B cell (primary cell): ENCODE measurements at regions not wholly inside any gene's neighbourhood (a gene's known extent, or its start where the extent isn't known, plus 50 kb on each side); places are given as distances from the start of the nearest gene placed in this dataset.

Source experiments
- ATAC-seq: fragments of 200-7000 bp; cut with Tn5 transposase; one replicate; pipeline ENCODE4 v1.10.0; 2021; ENCODE audit warnings: low read depth, mild to moderate bottlenecking, moderate number of reproducible peaks, moderate library complexity
- CTCF ChIA-PET: fragments of 350-600 bp; sonication (Branson Sonifier 250); formaldehyde crosslinking; loops from one replicate; lab custom pipeline; 2021; ENCODE audit warnings: antibody characterized with exemption, inconsistent platforms; lab: Charles Lee
- POLR2A ChIA-PET: fragments of 350-600 bp; sonication (Branson Sonifier 250); formaldehyde crosslinking; loops from one replicate; lab custom pipeline; 2021; ENCODE audit warnings: antibody characterized with exemption; lab: Charles Lee
- DNase-seq: peaks from one replicate; pipeline ENCODE4 v3.0.0; 2013
- H2AFZ ChIP-seq: 2 replicates; pipeline ENCODE4 v1.6.1; 2012; ENCODE audit warnings: mild to moderate bottlenecking, low read depth, low read length; ENCODE audit not compliant: insufficient read depth, poor library complexity, severe bottlenecking
- H3K27ac ChIP-seq, 2 donors: 1 replicate in 1 of 2; 2 replicates in 1 of 2; pipeline ENCODE4 v1.5.1; 2012 to 2013; ENCODE audit warnings: low read length in 2 of 2, mild to moderate bottlenecking in 2 of 2, moderate library complexity in 1 of 2
- H3K27me3 ChIP-seq, 4 experiments: fragments of 200-600 bp in 1 of 4; sonication (generic) in 1 of 4; replicated peaks in 1 of 4; 1 replicate in 2 of 4; 2 replicates in 2 of 4; pipeline versions ENCODE4 v1.6.1 to v1.7.0; 2013 to 2016; ENCODE audit warnings: low read length in 3 of 4, mild to moderate bottlenecking in 2 of 4, mixed read lengths in 1 of 4, moderate library complexity in 1 of 4; ENCODE audit not compliant: insufficient read depth in 4 of 4, control insufficient read depth in 3 of 4; ENCODE audit errors: control extremely low read depth in 1 of 4
- H3K36me3 ChIP-seq, 2 experiments: replicated peaks in 1 of 2; 1 replicate in 1 of 2; 2 replicates in 1 of 2; pipeline versions ENCODE4 v1.6.1 to v1.7.1; 2013; ENCODE audit warnings: low read length in 1 of 2; ENCODE audit not compliant: insufficient read depth in 2 of 2, control insufficient read depth in 1 of 2; ENCODE audit errors: control extremely low read depth in 1 of 2, extremely low read depth in 1 of 2
- H3K4me1 ChIP-seq, 2 donors: fragments of 200-600 bp in 1 of 2; sonication (generic) in 1 of 2; 1 replicate in 1 of 2; 2 replicates in 1 of 2; pipeline versions ENCODE4 v1.5.1 to v1.6.1; 2013 to 2017; ENCODE audit warnings: low read length in 2 of 2; ENCODE audit not compliant: control insufficient read depth in 2 of 2, insufficient read depth in 2 of 2
- H3K4me2 ChIP-seq: replicated peaks from 2 replicates; pipeline ENCODE3; 2012; ENCODE audit warnings: mild to moderate bottlenecking, low read depth, low read length; ENCODE audit not compliant: poor library complexity, severe bottlenecking
- H3K4me3 ChIP-seq, 5 experiments: fragments of 200-600 bp in 1 of 5; sonication (generic) in 1 of 5; 1 replicate in 3 of 5; 2 replicates in 2 of 5; pipeline versions ENCODE4 v1.5.1 to v1.7.0; 2011 to 2016; ENCODE audit warnings: low read length in 4 of 5, mild to moderate bottlenecking in 4 of 5, low read depth in 2 of 5, control low read depth in 1 of 5, moderate library complexity in 1 of 5; ENCODE audit not compliant: insufficient read depth in 1 of 5; ENCODE audit errors: control extremely low read depth in 1 of 5, extremely low read depth in 1 of 5
- H3K79me2 ChIP-seq: fragments of 200-600 bp; sonication (generic); one replicate; pipeline ENCODE4 v1.6.0; 2016; ENCODE audit warnings: low read length; ENCODE audit not compliant: control insufficient read depth, insufficient read depth
- H3K9ac ChIP-seq: fragments of 200-600 bp; sonication (generic); 2 replicates; pipeline ENCODE4 v1.6.1; 2017; ENCODE audit warnings: mild to moderate bottlenecking, low read length, moderate library complexity
- H3K9me3 ChIP-seq, 3 donors: one replicate each; pipeline versions ENCODE4 v1.6.1 to v1.7.1; 2013; ENCODE audit warnings: low read length in 2 of 3; ENCODE audit not compliant: control insufficient read depth in 2 of 3, insufficient read depth in 1 of 3; ENCODE audit errors: control extremely low read depth in 1 of 3
- H4K20me1 ChIP-seq: 2 replicates; pipeline ENCODE4 v1.6.0; 2012; ENCODE audit warnings: mild to moderate bottlenecking, low read length; ENCODE audit not compliant: insufficient read depth, control insufficient read depth, poor library complexity, severe bottlenecking
- H3K27ac Mint-ChIP-seq: one replicate; pipeline ENCODE4 v1.8.0; 2021; ENCODE audit warnings: mixed read lengths
- H3K27me3 Mint-ChIP-seq: one replicate; pipeline ENCODE4 v1.8.0; 2021; ENCODE audit warnings: mixed read lengths
- H3K4me1 Mint-ChIP-seq: one replicate; pipeline ENCODE4 v1.8.0; 2021; ENCODE audit warnings: mixed read lengths
- H3K4me3 Mint-ChIP-seq: one replicate; pipeline ENCODE4 v1.8.0; 2021; ENCODE audit warnings: mixed read lengths
- H3K9me3 Mint-ChIP-seq: one replicate; pipeline ENCODE4 v1.8.0; 2022; ENCODE audit warnings: mixed read lengths; ENCODE audit not compliant: insufficient read depth
- CTCF ChIP-seq: fragments of 200-600 bp; IDR thresholded peaks from one replicate; pipeline ENCODE4 v1.8.0; 2022; ENCODE audit warnings: antibody characterized with exemption, mild to moderate bottlenecking
- EZH2 ChIP-seq: IDR thresholded peaks from 2 replicates; pipeline ENCODE4 v1.6.1; 2012; ENCODE audit warnings: borderline replicate concordance, low read depth, mild to moderate bottlenecking, moderate library complexity, low read length; ENCODE audit not compliant: insufficient read depth, poor library complexity, severe bottlenecking
- WGBS: methylation state at CpG from one replicate; pipeline ENCODE4 v1.1.5; 2013; ENCODE audit warnings: missing lambda C conversion rate; ENCODE audit not compliant: insufficient coverage; 5-methylcytosine and 5-hydroxymethylcytosine counted together
- intact Hi-C: fragments of 100-400 bp; cut with micrococcal nuclease; formaldehyde crosslinking; loops from one replicate; pipeline ENCODE4 v1.10.0; 2022

- peaks cover 10% of the 10 kb centered on the region for H3K9me3 Mint-ChIP-seq
- no peak for ATAC-seq
- WGBS = 85% methylated on average over 10 of the region's 10 CpGs
- peaks cover 5% of the 10 kb centered on the region for H3K4me1 Mint-ChIP-seq
- Histone ChIP-seq H3K4me1 (peaks cover 0 to 5% of the 10 kb centered on the region in 2 donors), H3K9ac (no peak overlapping the region), H3K79me2 (no peaks in the 10 kb centered on the region), H3K27me3 (no peaks in the 10 kb centered on the region), H3K27ac (no peak overlapping the region), H3K9me3 (peaks cover 0 to 11% (median 0%) of the 10 kb centered on the region in 3 donors), H4K20me1 (no peaks in the 10 kb centered on the region), H3K4me2 (no peak overlapping the region), H2AFZ (no peak overlapping the region), H3K36me3 (no peaks in the 10 kb centered on the region), H3K4me3 (no peak overlapping the region)
- no peak for DNase-seq
- CTCF ChIA-PET = no interaction called here
- no peak overlapping the region for H3K4me3 Mint-ChIP-seq
- TF ChIP-seq CTCF (no peak), EZH2 (no peak)
- POLR2A ChIA-PET = no interaction called here
- H3K27ac Mint-ChIP-seq = no peak overlapping the region
- H3K27me3 Mint-ChIP-seq = no peaks in the 10 kb centered on the region
- intact Hi-C loops = no loop called here
Measured at GRCh38 chr19:28427376-28428083, 785.4 kb downstream of the UQCRFS1 start.

- H3K4me3 ChIP-seq = no peak overlapping the region
- H3K9ac ChIP-seq = no peak overlapping the region
- H3K27me3 Mint-ChIP-seq = no peaks in the 10 kb centered on the region
- ATAC-seq (no peak), DNase-seq (no peak)
- H3K4me1 ChIP-seq = peaks cover 0 to 5% of the 10 kb centered on the region in 2 donors
- no peak overlapping the region for H3K27ac ChIP-seq
- no CpG with 5 or more reads among the region's 4 CpGs for WGBS
- H3K9me3 Mint-ChIP-seq = peaks cover 4% of the 10 kb centered on the region
- ChIA-PET CTCF (no interaction called here), POLR2A (no interaction called here)
- no peak for TF ChIP-seq EZH2
- TF ChIP-seq CTCF = no peak
- H3K27me3 ChIP-seq = no peaks in the 10 kb centered on the region
- H3K9me3 ChIP-seq = peaks cover 0 to 11% (median 0%) of the 10 kb centered on the region in 3 donors
- intact Hi-C loops = no loop called here
- no peaks in the 10 kb centered on the region for H4K20me1 ChIP-seq
- H2AFZ ChIP-seq = no peak overlapping the region
- no peak overlapping the region for H3K4me3 Mint-ChIP-seq
- H3K4me1 Mint-ChIP-seq = peaks cover 5% of the 10 kb centered on the region
- no peak overlapping the region for H3K4me2 ChIP-seq
- H3K79me2 ChIP-seq = no peaks in the 10 kb centered on the region
- H3K27ac Mint-ChIP-seq = no peak overlapping the region
- H3K36me3 ChIP-seq = no peaks in the 10 kb centered on the region
Measured at GRCh38 chr19:28426730-28427225, 786.2 kb downstream of the UQCRFS1 start.
